Breast epithelium (tissue), 4 donors: ENCODE measurements at regions not wholly inside any gene's neighbourhood (a gene's known extent, or its start where the extent isn't known, plus 50 kb on each side); places are given as distances from the start of the nearest gene placed in this dataset.
"Not testable (repeated sequence)": the region's sequence is repeated elsewhere in the genome, so short reads cannot be mapped to it uniquely, and the experiment has no call there.

Experiments used
- DNase-seq, 2 donors: peaks; one replicate each; pipeline ENCODE4 v3.0.0-alpha.2; 2019; ENCODE audit warnings: low spot score in 2 of 2
- H3K27ac ChIP-seq, 2 donors: fragments of 200-600 bp; sonication (generic) in 1 of 2; one replicate each; pipeline ENCODE4 v1.5.1; 2016 to 2019; ENCODE audit warnings: mild to moderate bottlenecking in 1 of 2
- H3K27me3 ChIP-seq, 2 donors: fragments of 200-600 bp; sonication (generic) in 1 of 2; one replicate each; pipeline versions ENCODE4 v1.5.1 to v1.6.0; 2017 to 2019; ENCODE audit warnings: control low read depth in 1 of 2, mild to moderate bottlenecking in 1 of 2
- H3K36me3 ChIP-seq: fragments of 200-600 bp; one replicate; pipeline ENCODE4 v1.5.1; 2019
- H3K4me1 ChIP-seq, 2 donors: fragments of 200-600 bp; sonication (generic); one replicate each; pipeline ENCODE4 v1.5.1; 2016 to 2019; ENCODE audit warnings: control low read depth in 1 of 2
- H3K4me3 ChIP-seq, 3 donors: fragments of 200-600 bp; sonication (generic); 1 replicate in 2 of 3; 2 replicates in 1 of 3; pipeline ENCODE4 v1.5.1; 2016 to 2019; ENCODE audit warnings: mild to moderate bottlenecking in 3 of 3, moderate library complexity in 2 of 3
- H3K9me3 ChIP-seq, 2 donors: fragments of 200-600 bp; sonication (generic) in 1 of 2; one replicate each; pipeline ENCODE4 v1.5.1; 2016 to 2019; ENCODE audit warnings: control low read depth in 1 of 2
- CTCF ChIP-seq, 3 donors: fragments of 450-650 bp; IDR thresholded peaks; one replicate each; pipeline ENCODE4 v1.5.1; 2016 to 2017; ENCODE audit warnings: antibody characterized with exemption in 3 of 3, mild to moderate bottlenecking in 3 of 3, moderate library complexity in 3 of 3
- POLR2A ChIP-seq: fragments of 450-650 bp; IDR thresholded peaks from one replicate; pipeline ENCODE4 v1.6.1; 2016; ENCODE audit warnings: antibody characterized with exemption, mild to moderate bottlenecking, moderate library complexity
- POLR2AphosphoS5 ChIP-seq, 3 donors: sonication (generic); formaldehyde crosslinking; IDR thresholded peaks; one replicate each; pipeline ENCODE4 v1.6.1; 2017; ENCODE audit warnings: antibody characterized with exemption in 3 of 3
- intact Hi-C: fragments of 100-400 bp; cut with DNase I; formaldehyde crosslinking; loops from one replicate; pipeline ENCODE4 v1.15.1; 2023; ENCODE audit warnings: low total_unique reads

DNA sequence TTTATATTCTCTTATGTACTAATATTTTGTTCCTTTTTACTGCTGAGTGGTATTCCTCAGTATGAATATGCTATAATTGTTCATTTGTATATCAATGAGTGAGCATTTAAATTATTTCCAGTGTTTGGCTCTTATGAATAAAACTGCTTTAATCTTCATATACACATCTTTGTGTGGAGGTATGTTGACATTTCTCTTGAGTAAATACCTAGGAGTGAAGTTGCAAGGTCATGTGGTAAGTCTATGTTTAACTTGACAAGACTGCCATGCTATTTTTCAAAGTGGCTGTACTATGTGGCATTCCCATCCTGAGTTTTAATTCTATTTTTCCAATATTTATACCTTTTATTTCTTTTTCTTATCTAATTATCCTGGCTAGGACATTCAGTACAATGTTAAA is 124.2 kb downstream of the ADSS2 start:
- intact Hi-C loops, result no loop called here
- Histone ChIP-seq H3K4me3 (no peak overlapping the region), H3K4me1 (peaks cover 0 to 9% of the 10 kb centered on the region in 2 donors), H3K36me3 (no peaks in the 10 kb centered on the region), H3K9me3 (peaks cover 0 to 5% of the 10 kb centered on the region in 2 donors), H3K27me3 (no peaks in the 10 kb centered on the region), H3K27ac (no peak overlapping the region)
- no peak for DNase-seq
- no peak for TF ChIP-seq CTCF (IDR thresholded peaks at IDR 0.05)

DNA sequence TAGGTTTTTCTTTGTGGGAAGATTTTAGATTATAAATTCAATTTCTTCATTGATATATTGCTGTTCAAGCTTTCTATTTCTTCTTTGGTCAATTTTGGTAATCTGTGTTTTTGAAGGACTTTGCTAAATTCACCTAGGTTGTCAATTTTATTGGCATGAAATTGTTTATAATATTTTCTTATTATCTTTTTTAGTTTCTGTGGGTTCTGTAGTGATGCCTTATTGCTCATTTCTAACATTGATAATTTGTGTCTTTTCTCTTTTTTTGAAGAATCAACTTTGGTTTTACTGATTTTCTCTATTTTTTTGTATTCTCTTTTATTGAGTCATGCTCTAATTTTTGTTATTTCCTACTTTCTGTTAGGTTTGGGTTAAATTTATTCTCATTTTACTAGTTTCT is 123.2 kb downstream of the ADSS2 start:
- no peaks in the 10 kb centered on the region for H3K36me3 ChIP-seq
- peaks cover 0 to 5% of the 10 kb centered on the region in 2 donors for H3K9me3 ChIP-seq
- no peak for DNase-seq
- H3K27ac ChIP-seq, result no peak overlapping the region
- H3K27me3 ChIP-seq, result no peaks in the 10 kb centered on the region
- TF ChIP-seq POLR2AphosphoS5 (IDR thresholded peaks at IDR 0.05) (no peak), CTCF (IDR thresholded peaks at IDR 0.05) (no peak), POLR2A (no peak)
- intact Hi-C loops, result no loop called here
- H3K4me1 ChIP-seq, result peaks cover 0 to 5% of the 10 kb centered on the region in 2 donors
- H3K4me3 ChIP-seq, result no peak overlapping the region

- TF ChIP-seq POLR2AphosphoS5 (IDR thresholded peaks at IDR 0.05), result no peak
- no peak for TF ChIP-seq CTCF (IDR thresholded peaks at IDR 0.05)
- no peak for TF ChIP-seq POLR2A
- H3K4me3 ChIP-seq, result no peak overlapping the region
- peaks cover 0 to 5% of the 10 kb centered on the region in 2 donors for H3K9me3 ChIP-seq
- H3K36me3 ChIP-seq, result no peaks in the 10 kb centered on the region
- no peaks in the 10 kb centered on the region for H3K27me3 ChIP-seq
- no peaks in the 10 kb centered on the region for H3K4me1 ChIP-seq
- no peak for DNase-seq
- no peak overlapping the region for H3K27ac ChIP-seq
- intact Hi-C loops, result no loop called here
Measured at GRCh38 chr1:244329591-244330317, 122.0 kb downstream of the ADSS2 start.

DNA sequence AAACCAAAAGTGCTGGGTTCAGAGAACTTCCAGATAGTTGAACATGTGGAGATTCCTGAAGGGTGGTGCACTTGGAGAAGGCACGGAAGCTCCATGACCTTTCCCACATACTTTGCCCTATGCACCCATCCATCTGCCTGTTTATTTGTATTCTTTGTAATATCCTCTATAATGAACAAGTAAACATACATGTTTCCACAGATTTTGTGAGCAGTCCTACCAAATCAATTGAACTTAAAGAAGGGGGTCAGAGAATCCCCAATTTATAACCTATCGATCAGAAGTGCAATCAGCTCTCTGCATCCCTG is 121.4 kb downstream of the ADSS2 start:
- H3K9me3 ChIP-seq, result peaks cover 0 to 5% of the 10 kb centered on the region in 2 donors
- H3K36me3 ChIP-seq, result no peaks in the 10 kb centered on the region
- H3K4me1 ChIP-seq, result no peaks in the 10 kb centered on the region
- DNase-seq, result no peak
- H3K27ac ChIP-seq, result no peak overlapping the region
- H3K4me3 ChIP-seq, result no peak overlapping the region
- H3K27me3 ChIP-seq, result no peaks in the 10 kb centered on the region
- intact Hi-C loops, result no loop called here
- TF ChIP-seq POLR2A (no peak), POLR2AphosphoS5 (IDR thresholded peaks at IDR 0.05) (no peak), CTCF (IDR thresholded peaks at IDR 0.05) (no peak)

DNA sequence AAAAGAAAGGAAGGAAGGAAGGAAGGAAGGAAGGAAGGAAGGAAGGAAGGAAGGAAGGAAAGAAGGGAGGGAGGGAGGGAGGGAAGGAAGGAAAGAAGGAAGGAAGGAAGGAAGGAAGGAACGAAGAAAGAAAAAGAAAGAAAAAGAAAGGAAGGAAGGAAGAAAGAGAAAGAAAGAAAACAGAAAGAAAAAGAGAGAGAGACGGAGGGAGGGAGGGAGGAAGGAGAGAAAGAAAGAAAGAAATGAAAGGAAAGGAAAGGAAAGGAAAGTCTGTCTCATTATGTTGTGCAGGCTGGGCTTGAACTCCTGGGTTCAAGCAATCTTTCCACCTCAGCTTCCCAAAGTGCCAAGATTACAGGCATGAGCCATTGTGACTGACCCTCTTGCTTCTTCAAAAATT is 118.9 kb downstream of the ADSS2 start:
- DNase-seq, H3K27ac ChIP-seq, H3K36me3 ChIP-seq, H3K27me3 ChIP-seq, H3K9me3 ChIP-seq, H3K4me3 ChIP-seq, H3K4me1 ChIP-seq, intact Hi-C loops: not testable (repeated sequence)

DNA sequence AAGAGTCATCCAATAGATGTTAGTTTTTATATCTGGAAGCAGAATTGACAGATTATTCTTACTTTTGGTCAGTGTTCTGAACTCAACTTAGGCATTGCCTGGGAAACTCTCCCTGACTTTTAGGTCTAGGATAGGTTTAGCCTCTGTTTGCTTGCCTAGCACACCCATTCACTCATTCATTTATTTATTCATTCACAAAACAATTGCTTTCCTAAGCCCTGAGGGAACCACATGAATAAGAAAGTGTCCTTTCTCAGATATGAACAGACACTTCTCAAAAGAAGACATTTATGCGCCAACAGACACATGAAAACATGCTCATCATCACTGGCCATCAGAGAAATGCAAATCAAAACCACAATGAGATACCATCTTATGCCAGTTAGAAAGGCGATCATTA is 117.4 kb downstream of the ADSS2 start:
- H3K27ac ChIP-seq, H3K27me3 ChIP-seq, H3K4me1 ChIP-seq, H3K9me3 ChIP-seq, DNase-seq, intact Hi-C loops, H3K36me3 ChIP-seq, H3K4me3 ChIP-seq: not testable (repeated sequence)

- H3K27me3 ChIP-seq, H3K4me3 ChIP-seq, DNase-seq, intact Hi-C loops, H3K27ac ChIP-seq, H3K36me3 ChIP-seq, H3K4me1 ChIP-seq, H3K9me3 ChIP-seq: not testable (repeated sequence)
Measured at GRCh38 chr1:244334842-244335241, 116.9 kb downstream of the ADSS2 start.
